AG09319 (cell line): ENCODE measurements at regions not wholly inside any gene's neighbourhood (a gene's known extent, or its start where the extent isn't known, plus 50 kb on each side); places are given as distances from the start of the nearest gene placed in this dataset.
A peak's percentile ranks its signal among the peaks of the same experiment; 100 is the strongest.
"Not testable (repeated sequence)": the region's sequence is repeated elsewhere in the genome, so short reads cannot be mapped to it uniquely, and the experiment has no call there.

Experiments
- DNase-seq: peaks from one replicate; pipeline ENCODE4 v3.0.0-alpha.2; 2010; ENCODE audit warnings: low read depth; ENCODE audit errors: extremely low read depth
- CTCF ChIP-seq: IDR thresholded peaks from 2 replicates; pipeline ENCODE4 v1.5.1; 2011; ENCODE audit warnings: low read depth, mild to moderate bottlenecking, inconsistent platforms, low read length, moderate library complexity

DNA sequence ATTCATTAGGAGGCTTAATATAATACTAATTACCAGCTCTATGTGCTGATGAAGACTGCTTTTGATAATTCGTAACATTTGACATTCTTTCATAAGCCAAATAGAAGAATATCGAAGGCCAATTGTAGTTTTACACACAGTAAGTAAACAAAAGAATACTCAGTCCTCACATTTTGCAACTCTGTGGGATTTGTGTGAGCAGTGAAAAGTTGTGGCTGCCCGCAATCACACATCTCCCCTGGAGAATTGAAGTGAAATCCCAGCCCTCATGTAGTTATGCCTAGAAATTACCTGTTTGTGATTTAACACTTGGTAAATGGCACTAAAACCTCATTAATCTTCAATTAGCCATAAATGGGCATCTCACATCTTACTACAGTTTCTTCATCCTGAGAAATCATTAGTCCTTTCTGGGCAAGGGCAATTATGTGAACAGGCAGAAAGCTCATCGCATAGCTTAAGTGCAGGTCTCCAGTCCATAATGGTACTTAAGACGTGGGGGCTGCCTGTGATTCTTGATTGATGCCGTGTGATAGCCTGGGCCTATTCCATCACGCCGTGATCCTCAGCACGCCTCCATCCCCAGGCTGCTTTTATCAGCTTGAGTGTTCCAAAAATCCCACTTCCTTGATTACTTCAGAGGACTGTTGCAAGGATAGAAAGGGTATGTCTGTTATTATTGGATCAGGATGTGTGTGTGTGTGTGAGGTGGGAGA, 97.9 kb upstream of the METTL14 start:
- DNase-seq: no peak

DNA sequence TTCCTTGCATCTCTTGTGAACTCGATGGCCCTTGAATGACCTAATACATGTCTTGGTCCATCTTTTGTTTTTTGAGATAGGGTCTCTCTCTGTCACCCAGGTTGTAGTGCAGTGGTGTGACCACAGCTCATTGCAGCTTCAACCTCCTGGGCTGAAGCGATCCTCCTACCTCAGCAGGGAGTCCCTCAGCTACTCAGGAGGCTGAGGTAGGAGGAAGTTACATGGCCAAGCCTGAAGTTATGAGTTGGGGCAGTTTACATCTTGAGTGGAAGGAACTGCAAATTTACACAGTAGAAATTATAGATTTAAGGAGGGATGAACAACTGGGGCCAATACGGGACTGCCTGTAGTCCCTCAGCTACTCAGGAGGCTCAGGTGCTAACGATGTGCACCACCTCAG, 97.2 kb upstream of the METTL14 start:
- TF ChIP-seq CTCF: no peak
- no peak for DNase-seq

More for the DNA sequence above, 97.9 kb upstream of the METTL14 start:
- TF ChIP-seq CTCF: no peak

- no peak for TF ChIP-seq CTCF
- no peak for DNase-seq
These were observed 95.6 kb upstream of the METTL14 start for GRCh38 chr4:118589471-118590055.

DNA sequence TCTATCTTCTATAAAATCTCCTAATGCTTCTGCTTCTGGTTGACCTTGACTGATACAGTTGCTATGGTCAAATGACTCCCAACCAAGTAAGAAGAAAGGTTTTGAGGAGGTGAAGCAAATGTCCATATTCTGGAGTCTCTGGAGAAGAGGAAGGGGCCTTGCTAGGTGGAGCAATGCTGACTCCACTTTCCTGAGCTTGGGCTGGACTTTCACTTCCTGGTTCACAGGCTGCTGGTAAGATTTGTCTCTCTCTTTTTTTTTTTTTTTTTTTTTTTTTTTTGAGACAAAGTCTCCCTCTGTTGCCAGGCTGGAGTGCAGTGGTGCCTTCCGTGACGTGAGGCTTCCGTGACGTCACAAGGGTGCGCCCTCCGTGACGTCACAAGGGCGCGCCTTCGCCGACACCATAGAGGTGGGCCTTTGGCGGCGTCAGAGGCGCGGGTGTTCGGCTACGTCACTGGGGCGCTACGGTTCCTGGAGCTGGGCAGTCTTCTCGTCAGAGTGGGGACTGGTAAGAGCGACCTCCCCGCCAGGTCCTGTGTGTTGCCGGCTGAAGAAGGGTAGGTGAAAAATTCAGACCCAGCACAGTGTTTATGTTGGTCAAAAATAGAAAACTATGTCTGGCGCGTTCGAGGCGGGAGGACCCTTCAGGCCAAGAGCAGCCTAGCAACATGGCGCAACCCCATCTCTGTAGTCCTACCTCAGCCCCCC, 93.7 kb upstream of the METTL14 start:
- peak; percentile 93 for DNase-seq

DNA sequence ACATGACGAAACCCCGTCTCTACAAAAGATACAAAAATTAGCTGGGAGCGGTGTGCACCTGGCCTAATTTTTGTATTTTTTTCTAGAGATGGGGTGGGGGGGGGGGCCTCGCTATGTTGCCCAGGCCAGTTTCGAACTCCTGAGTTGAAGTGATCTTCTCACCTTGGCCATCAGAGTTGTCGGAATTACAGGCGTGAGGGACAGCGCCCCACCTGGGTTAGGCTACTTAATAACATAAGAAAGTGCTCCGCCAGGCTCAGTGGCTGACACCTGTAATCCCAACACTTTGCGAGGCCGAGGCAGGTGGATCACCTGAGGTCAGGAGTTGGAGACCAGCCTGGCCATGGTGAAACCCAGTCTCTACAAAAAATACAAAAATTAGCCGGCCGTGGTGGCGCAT, 92.9 kb upstream of the METTL14 start:
- not testable (repeated sequence) for DNase-seq

- not testable (repeated sequence) for DNase-seq
These were observed 89.3 kb upstream of the METTL14 start for GRCh38 chr4:118595883-118596282.

DNA sequence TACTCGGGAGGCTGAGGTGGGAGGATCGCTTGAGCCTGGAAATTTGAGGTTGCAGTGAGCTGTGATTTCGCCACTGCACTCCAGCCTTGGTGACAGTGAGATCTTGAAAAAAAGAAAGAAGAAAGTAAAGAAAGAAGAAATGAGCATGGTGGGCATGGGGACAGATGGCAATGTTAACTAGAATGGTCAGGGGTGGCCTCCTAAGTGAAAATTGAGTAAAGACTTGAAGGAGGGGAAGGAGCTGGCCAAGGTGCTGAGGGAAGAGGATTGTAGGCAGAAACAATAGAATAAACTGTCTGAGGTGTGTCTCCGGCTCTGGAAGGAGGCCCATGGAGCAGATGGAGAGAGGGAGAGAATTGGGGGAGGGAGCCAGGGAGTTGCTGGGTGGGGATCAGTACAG, 60.1 kb upstream of the METTL14 start:
- not testable (repeated sequence) for DNase-seq

DNA sequence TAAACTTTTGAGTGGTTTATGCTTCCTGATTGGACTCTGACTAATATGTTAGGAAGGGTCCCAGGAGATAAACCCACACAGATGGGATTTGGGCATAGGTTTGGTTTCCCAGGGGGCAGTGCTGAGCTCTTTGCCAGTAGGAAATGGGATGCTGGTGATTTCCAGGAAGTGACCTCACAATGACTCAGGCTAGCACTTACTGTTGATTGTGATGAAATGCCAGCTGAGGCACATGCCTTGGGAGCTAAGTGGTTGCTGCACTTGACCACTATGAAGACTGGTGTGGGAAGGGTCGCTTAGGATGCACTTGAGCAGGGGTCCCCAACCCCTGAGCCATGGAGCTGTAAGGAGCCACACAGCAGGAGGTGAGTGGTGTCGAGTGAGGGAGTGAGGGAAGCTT, 55.5 kb upstream of the METTL14 start:
- DNase-seq: not testable (repeated sequence)

GRCh38 chr4:118630897-118631296, 54.3 kb upstream of the METTL14 start:
- DNase-seq: not testable (repeated sequence)

- not testable (repeated sequence) for DNase-seq
These were observed 53.7 kb upstream of the METTL14 start for GRCh38 chr4:118631321-118632050.

DNA sequence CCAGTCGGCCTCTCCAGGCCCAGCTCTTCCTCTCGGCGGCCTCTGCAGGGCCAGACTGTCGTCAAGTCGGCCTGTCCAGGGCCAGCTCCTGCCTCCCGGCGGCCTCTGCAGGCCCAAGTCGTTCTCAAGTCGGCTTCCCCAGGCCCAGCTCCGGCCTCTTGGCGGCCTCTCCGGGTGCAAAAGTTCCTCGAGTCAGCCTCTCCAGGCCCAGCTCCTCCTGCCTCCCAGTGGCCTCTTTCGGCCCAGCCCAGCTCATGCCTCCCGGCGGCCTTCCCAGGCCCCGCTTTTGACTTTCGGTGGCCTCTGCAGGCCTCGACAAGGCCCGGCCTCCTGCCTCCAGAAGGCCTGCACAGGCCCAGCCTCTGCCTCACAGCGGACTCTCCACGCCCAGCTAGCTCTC, 51.7 kb upstream of the METTL14 start:
- not testable (repeated sequence) for DNase-seq

DNA sequence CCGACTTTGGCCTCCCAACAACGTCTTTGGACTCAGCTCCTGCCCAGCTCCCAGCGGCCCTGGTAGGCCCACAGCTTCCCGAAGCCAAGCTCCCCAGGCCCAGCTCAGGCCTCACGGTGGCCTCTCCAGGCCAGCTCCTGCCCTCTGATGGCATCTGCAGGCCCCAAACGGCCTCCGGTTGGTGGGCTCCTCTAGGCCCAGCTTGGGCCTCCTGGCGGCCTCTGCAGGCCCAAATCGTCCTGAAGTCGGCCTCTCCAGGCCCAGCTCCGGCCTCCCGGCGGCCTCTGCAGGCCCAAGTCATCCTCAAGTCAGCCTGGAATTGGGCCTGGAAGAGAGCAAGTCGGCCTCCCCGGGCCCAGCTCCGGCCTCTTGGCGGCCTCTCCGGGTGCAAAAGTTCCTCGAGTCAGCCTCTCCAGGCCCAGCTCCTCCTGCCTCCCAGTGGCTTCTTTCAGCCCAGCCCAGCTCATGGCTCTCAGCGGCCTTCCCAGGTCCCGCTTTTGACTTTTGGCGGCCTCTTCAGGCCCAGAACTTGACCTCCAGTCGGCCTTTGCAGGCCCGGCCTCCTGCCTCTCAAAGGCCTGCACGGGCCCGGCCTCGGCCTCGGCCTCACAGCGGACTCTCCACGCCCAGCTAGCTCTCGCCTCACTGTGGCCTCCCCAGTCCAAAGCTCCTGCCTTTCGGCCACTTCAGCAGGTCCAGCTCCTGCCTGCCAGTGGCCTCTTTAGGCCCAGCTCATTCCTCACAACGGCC, 50.9 kb upstream of the METTL14 start:
- not testable (repeated sequence) for DNase-seq
